H1 (cell line): ENCODE measurements at regions not wholly inside any gene's neighbourhood (a gene's known extent, or its start where the extent isn't known, plus 50 kb on each side); places are given as distances from the start of the nearest gene placed in this dataset.

Experiments
- CTCF ChIA-PET: fragments of 300-600 bp; sonication (Branson Sonifier 250); formaldehyde crosslinking; loops from one replicate; lab custom pipeline; 2021; ENCODE audit not compliant: partially characterized antibody; lab: Charles Lee
- POLR2A ChIA-PET: fragments of 300-600 bp; sonication (Branson Sonifier 250); formaldehyde crosslinking; loops from one replicate; lab custom pipeline; 2021; ENCODE audit warnings: inconsistent platforms; ENCODE audit not compliant: partially characterized antibody; lab: Charles Lee
- DNase-seq, 2 experiments: peaks; one replicate each; pipeline versions ENCODE4 v3.0.0 to v3.0.0-alpha.2; 2010 to 2022; ENCODE audit warnings: low spot score in 2 of 2, low read depth in 1 of 2, mixed read lengths in 1 of 2
- FAIRE-seq: peaks from 2 replicates; lab custom pipeline; 2011; peaks lifted over from hg19 to GRCh38; lab: Jason Lieb, UNC
- H2AFZ ChIP-seq: 2 replicates; pipeline ENCODE4 v1.8.1; 2012; ENCODE audit warnings: low read length, inconsistent platforms
- H2AK5ac ChIP-seq: 2 replicates; pipeline ENCODE4 v1.6.1; 2013; ENCODE audit warnings: low read depth, low read length
- H2BK120ac ChIP-seq: replicated peaks from 2 replicates; pipeline ENCODE3; 2013; ENCODE audit warnings: low read depth, low read length, inconsistent platforms
- H2BK12ac ChIP-seq: 2 replicates; pipeline ENCODE4 v1.6.1; 2013; ENCODE audit warnings: low read depth, low read length
- H2BK15ac ChIP-seq: 2 replicates; pipeline ENCODE4 v1.6.1; 2013; ENCODE audit warnings: low read length
- H2BK20ac ChIP-seq: 2 replicates; pipeline ENCODE4 v1.6.1; 2013; ENCODE audit warnings: low read length
- H2BK5ac ChIP-seq: 2 replicates; pipeline ENCODE4 v1.6.1; 2013; ENCODE audit warnings: low read depth, low read length
- H3K14ac ChIP-seq: 2 replicates; pipeline ENCODE4 v1.6.1; 2013; ENCODE audit warnings: inconsistent platforms; ENCODE audit not compliant: insufficient read length
- H3K18ac ChIP-seq: 2 replicates; pipeline ENCODE4 v1.6.1; 2013; ENCODE audit warnings: low read length; ENCODE audit errors: extremely low read depth
- H3K23ac ChIP-seq: 2 replicates; pipeline ENCODE4 v1.6.1; 2013; ENCODE audit warnings: inconsistent platforms; ENCODE audit not compliant: insufficient read length
- H3K23me2 ChIP-seq: 2 replicates; pipeline ENCODE4 v1.6.1; 2013; ENCODE audit warnings: low read depth, low read length
- H3K27ac ChIP-seq: 2 replicates; pipeline ENCODE4 v1.6.1; 2011; ENCODE audit warnings: low read depth, low read length, inconsistent platforms
- H3K27me3 ChIP-seq, 4 experiments: replicated peaks in 1 of 4; 1 replicate in 1 of 4; 2 replicates in 3 of 4; pipeline versions ENCODE4 v1.6.1 to v1.8.1; 2011 to 2013; ENCODE audit warnings: low read length in 3 of 4, mild to moderate bottlenecking in 3 of 4, inconsistent platforms in 2 of 4, mixed read lengths in 2 of 4, moderate library complexity in 1 of 4; ENCODE audit not compliant: control insufficient read depth in 3 of 4, insufficient read depth in 3 of 4; ENCODE audit errors: extremely low read depth in 1 of 4
- H3K36me3 ChIP-seq, 4 experiments: 2 replicates each; pipeline versions ENCODE4 v1.6.1 to v1.8.1; 2011 to 2013; ENCODE audit warnings: mild to moderate bottlenecking in 4 of 4, low read length in 3 of 4, moderate library complexity in 2 of 4, control low read depth in 1 of 4, inconsistent platforms in 1 of 4; ENCODE audit not compliant: insufficient read depth in 4 of 4, control insufficient read depth in 2 of 4
- H3K4ac ChIP-seq: replicated peaks from 2 replicates; pipeline ENCODE3; 2013; ENCODE audit warnings: low read length, low read depth, mixed read lengths, inconsistent platforms; ENCODE audit not compliant: insufficient read length
- H3K4me1 ChIP-seq, 4 experiments: replicated peaks in 1 of 4; 1 replicate in 1 of 4; 2 replicates in 3 of 4; pipeline versions ENCODE4 v1.6.1 to v1.8.1; 2011 to 2013; ENCODE audit warnings: low read length in 3 of 4, inconsistent platforms in 2 of 4, mixed read lengths in 1 of 4; ENCODE audit not compliant: insufficient read depth in 4 of 4, control insufficient read depth in 3 of 4
- H3K4me2 ChIP-seq, 2 experiments: 2 replicates each; pipeline versions ENCODE4 v1.6.1 to v1.8.1; 2011 to 2013; ENCODE audit warnings: low read depth in 2 of 2, low read length in 2 of 2, control low read depth in 1 of 2, inconsistent platforms in 1 of 2, mild to moderate bottlenecking in 1 of 2; ENCODE audit not compliant: insufficient read depth in 1 of 2
- H3K4me3 ChIP-seq, 4 experiments: fragments of 200-600, 300-600 bp in 1 of 4; sonication (generic), shearing (Covaris generic), sonication (Bioruptor Twin) in 1 of 4; 2 replicates each; pipeline versions ENCODE4 v1.5.1 to v1.8.1; 2011 to 2016; ENCODE audit warnings: low read length in 4 of 4, low read depth in 3 of 4, control low read depth in 2 of 4, inconsistent platforms in 2 of 4, mild to moderate bottlenecking in 2 of 4, mixed read lengths in 1 of 4, moderate library complexity in 1 of 4; ENCODE audit not compliant: insufficient read depth in 2 of 4; ENCODE audit errors: extremely low read depth in 1 of 4
- H3K56ac ChIP-seq: replicated peaks from 2 replicates; pipeline ENCODE3; 2013; ENCODE audit warnings: low read depth, mild to moderate bottlenecking, mixed read lengths, low read length, inconsistent platforms; ENCODE audit not compliant: insufficient read length
- H3K79me1 ChIP-seq: 2 replicates; pipeline ENCODE4 v1.6.1; 2013; ENCODE audit warnings: low read depth, low read length, control low read depth
- H3K79me2 ChIP-seq, 2 experiments: 2 replicates each; pipeline versions ENCODE4 v1.6.1 to v1.8.1; 2012 to 2013; ENCODE audit warnings: low read length in 2 of 2, mild to moderate bottlenecking in 2 of 2, inconsistent platforms in 1 of 2; ENCODE audit not compliant: insufficient read depth in 2 of 2, control insufficient read depth in 1 of 2
- H3K9ac ChIP-seq, 4 experiments: replicated peaks in 1 of 4; 1 replicate in 1 of 4; 2 replicates in 3 of 4; pipeline versions ENCODE4 v1.6.1 to v1.8.1; 2011 to 2013; ENCODE audit warnings: low read depth in 3 of 4, low read length in 3 of 4, control low read depth in 2 of 4, mild to moderate bottlenecking in 2 of 4, moderate library complexity in 2 of 4, inconsistent platforms in 1 of 4; ENCODE audit errors: extremely low read depth in 1 of 4
- H3K9me3 ChIP-seq, 2 experiments: 2 replicates each; pipeline versions ENCODE4 v1.6.1 to v1.8.1; 2012 to 2013; ENCODE audit warnings: mild to moderate bottlenecking in 2 of 2, moderate library complexity in 2 of 2, control low read depth in 1 of 2, inconsistent platforms in 1 of 2, low read depth in 1 of 2, low read length in 1 of 2, mixed read lengths in 1 of 2; ENCODE audit not compliant: insufficient read depth in 2 of 2
- H4K20me1 ChIP-seq, 2 experiments: replicated peaks in 1 of 2; 2 replicates each; pipeline versions ENCODE3 to v1.8.1; 2011 to 2013; ENCODE audit warnings: inconsistent platforms in 2 of 2, low read length in 2 of 2, mild to moderate bottlenecking in 1 of 2; ENCODE audit not compliant: insufficient read depth in 2 of 2, control insufficient read depth in 1 of 2
- H4K5ac ChIP-seq: 2 replicates; pipeline ENCODE4 v1.6.1; 2013; ENCODE audit warnings: low read length, low read depth, mixed read lengths, inconsistent platforms; ENCODE audit not compliant: insufficient read length
- H4K8ac ChIP-seq: 2 replicates; pipeline ENCODE4 v1.8.0; 2013; ENCODE audit warnings: mild to moderate bottlenecking, moderate library complexity, low read length, inconsistent platforms; ENCODE audit not compliant: insufficient read depth; ENCODE audit errors: extremely low read depth
- H4K91ac ChIP-seq: replicated peaks from 2 replicates; pipeline ENCODE3; 2013; ENCODE audit warnings: low read length, mixed read lengths, inconsistent platforms; ENCODE audit not compliant: insufficient read length
- ATF2 ChIP-seq: IDR thresholded peaks from 2 replicates; pipeline ENCODE4 v1.6.1; 2012; ENCODE audit warnings: low read length, inconsistent platforms
- CHD2 ChIP-seq: IDR thresholded peaks from 2 replicates; pipeline ENCODE4 v1.6.1; 2012; ENCODE audit warnings: low read length, improper control_type of control experiment
- CREB1 ChIP-seq: IDR thresholded peaks from 2 replicates; pipeline ENCODE4 v1.6.1; 2012; ENCODE audit warnings: inconsistent platforms
- RXRA ChIP-seq: IDR thresholded peaks from 2 replicates; pipeline ENCODE4 v1.6.1; 2011; ENCODE audit warnings: low read depth, mild to moderate bottlenecking, low read length, moderate library complexity; ENCODE audit not compliant: insufficient read depth
- TEAD4 ChIP-seq: IDR thresholded peaks from 2 replicates; pipeline ENCODE4 v1.6.1; 2012; ENCODE audit warnings: low read depth, low read length, inconsistent platforms, mixed read lengths
- WGBS, 2 experiments: shearing (Covaris generic) in 1 of 2; methylation state at CpG; one replicate each; pipeline versions ENCODE4 v1.1.6 to v1.1.7; 2013 to 2015; ENCODE audit warnings: low lambda C conversion rate in 2 of 2, mixed read lengths in 2 of 2, inconsistent platforms in 1 of 2, low coverage in 1 of 2, missing lambda C conversion rate in 1 of 2; ENCODE audit not compliant: insufficient replicate concordance in 2 of 2, insufficient coverage in 1 of 2, insufficient read length in 1 of 2; ENCODE audit errors: extremely low coverage in 1 of 2, missing lambda C conversion rate in 1 of 2; 5-methylcytosine and 5-hydroxymethylcytosine counted together

- no peak overlapping the region for H3K4me2 ChIP-seq
- no peak overlapping the region for H2AK5ac ChIP-seq
- H4K20me1 ChIP-seq, result no peaks in the 10 kb centered on the region
- DNase-seq, result no peak
- no peak overlapping the region for H3K9ac ChIP-seq
- POLR2A ChIA-PET, result no interaction called here
- no peak overlapping the region for H3K14ac ChIP-seq
- H3K23ac ChIP-seq, result no peak overlapping the region
- H3K18ac ChIP-seq, result no peak overlapping the region
- no peak overlapping the region for H2BK15ac ChIP-seq
- no peaks in the 10 kb centered on the region for H3K4me1 ChIP-seq
- WGBS, 2 experiments, result 88% methylated on average over 6 of the region's 6 CpGs; no CpG with 5 or more reads in 1 of the 2 experiments
- no peaks in the 10 kb centered on the region for H3K36me3 ChIP-seq
- no peak overlapping the region for H2BK20ac ChIP-seq
- H3K4me3 ChIP-seq, result no peak overlapping the region
- no peak overlapping the region for H2BK5ac ChIP-seq
- no peak for TF ChIP-seq CHD2
- TF ChIP-seq ATF2, result no peak
- TF ChIP-seq TEAD4, result no peak
- TF ChIP-seq CREB1, result no peak
- no peak for TF ChIP-seq RXRA
- TF ChIP-seq, all 59 proteins: peak for 0
- H2BK120ac ChIP-seq, result no peak overlapping the region
- no peak overlapping the region for H2AFZ ChIP-seq
- H3K27me3 ChIP-seq, result no peaks in the 10 kb centered on the region
- no peak overlapping the region for H3K27ac ChIP-seq
- CTCF ChIA-PET, result interaction anchor here (0.6 to 0.9 kb wide), 2 partner anchors 14 to 477 kb away, joined by 3 read pairs; no protein-coding TSS in a partner anchor
- H4K5ac ChIP-seq, result no peak overlapping the region
- H3K4ac ChIP-seq, result no peak overlapping the region
- no peak for FAIRE-seq
- no peaks in the 10 kb centered on the region for H3K23me2 ChIP-seq
- no peak overlapping the region for H3K56ac ChIP-seq
- H4K91ac ChIP-seq, result no peak overlapping the region
- no peaks in the 10 kb centered on the region for H3K9me3 ChIP-seq
- H4K8ac ChIP-seq, result no peak overlapping the region
- H2BK12ac ChIP-seq, result no peak overlapping the region
- no peaks in the 10 kb centered on the region for H3K79me2 ChIP-seq
- no peaks in the 10 kb centered on the region for H3K79me1 ChIP-seq
Observed at GRCh38 chr1:192951691-192952460, 107.3 kb downstream of the UCHL5 start.
